ENCODE measurements at regions not wholly inside any gene's neighbourhood (a gene's known extent, or its start where the extent isn't known, plus 50 kb on each side); places are given as distances from the start of the nearest gene placed in this dataset.

DNA sequence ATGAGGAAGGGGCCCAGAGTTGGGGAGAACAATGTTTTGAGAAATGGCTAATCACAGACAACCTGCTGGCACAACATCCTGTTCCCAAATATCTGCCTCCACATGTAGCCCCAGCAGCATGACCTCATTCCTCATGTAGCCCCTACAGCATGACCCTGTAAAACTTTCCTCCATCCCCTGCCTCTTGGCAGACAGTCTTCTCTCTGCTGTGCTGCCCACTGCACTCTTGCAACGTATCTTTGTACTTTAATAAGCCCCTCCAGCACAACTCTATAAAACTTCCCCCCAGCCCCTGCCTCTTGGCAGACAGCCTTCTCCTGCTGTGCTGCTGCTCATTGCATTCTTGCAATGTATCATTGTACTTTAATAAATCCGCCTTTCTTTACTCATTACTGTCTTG, 278.8 kb downstream of the HDGFL1 start:
- Histone ChIP-seq H3K27ac (no peak overlapping the region), H3K36me3 (replicated peaks in 1 of 2; ENCODE audit: insufficient read depth in 1 of 2, low read depth in 2 of 2) (no peaks in the 10 kb centered on the region), H3K9me3 (no peaks in the 10 kb centered on the region), H3K4me3 (no peak overlapping the region), H3K27me3 (no peaks in the 10 kb centered on the region), H3K4me1 (no peaks in the 10 kb centered on the region)
- TF ChIP-seq, protein P1, sequence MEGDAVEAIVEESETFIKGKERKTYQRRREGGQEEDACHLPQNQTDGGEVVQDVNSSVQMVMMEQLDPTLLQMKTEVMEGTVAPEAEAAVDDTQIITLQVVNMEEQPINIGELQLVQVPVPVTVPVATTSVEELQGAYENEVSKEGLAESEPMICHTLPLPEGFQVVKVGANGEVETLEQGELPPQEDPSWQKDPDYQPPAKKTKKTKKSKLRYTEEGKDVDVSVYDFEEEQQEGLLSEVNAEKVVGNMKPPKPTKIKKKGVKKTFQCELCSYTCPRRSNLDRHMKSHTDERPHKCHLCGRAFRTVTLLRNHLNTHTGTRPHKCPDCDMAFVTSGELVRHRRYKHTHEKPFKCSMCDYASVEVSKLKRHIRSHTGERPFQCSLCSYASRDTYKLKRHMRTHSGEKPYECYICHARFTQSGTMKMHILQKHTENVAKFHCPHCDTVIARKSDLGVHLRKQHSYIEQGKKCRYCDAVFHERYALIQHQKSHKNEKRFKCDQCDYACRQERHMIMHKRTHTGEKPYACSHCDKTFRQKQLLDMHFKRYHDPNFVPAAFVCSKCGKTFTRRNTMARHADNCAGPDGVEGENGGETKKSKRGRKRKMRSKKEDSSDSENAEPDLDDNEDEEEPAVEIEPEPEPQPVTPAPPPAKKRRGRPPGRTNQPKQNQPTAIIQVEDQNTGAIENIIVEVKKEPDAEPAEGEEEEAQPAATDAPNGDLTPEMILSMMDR (IDR thresholded peaks at IDR 0.05): no peak
- no peak for TF ChIP-seq POLR2A (IDR thresholded peaks at IDR 0.05)
- no peak for ATAC-seq
- intact Hi-C loops (cut with DNase I): no loop called here
- WGBS, 2 donors: 51 to 66% methylated on average over 2 of the region's 2 CpGs
- no peak for DNase-seq

DNA sequence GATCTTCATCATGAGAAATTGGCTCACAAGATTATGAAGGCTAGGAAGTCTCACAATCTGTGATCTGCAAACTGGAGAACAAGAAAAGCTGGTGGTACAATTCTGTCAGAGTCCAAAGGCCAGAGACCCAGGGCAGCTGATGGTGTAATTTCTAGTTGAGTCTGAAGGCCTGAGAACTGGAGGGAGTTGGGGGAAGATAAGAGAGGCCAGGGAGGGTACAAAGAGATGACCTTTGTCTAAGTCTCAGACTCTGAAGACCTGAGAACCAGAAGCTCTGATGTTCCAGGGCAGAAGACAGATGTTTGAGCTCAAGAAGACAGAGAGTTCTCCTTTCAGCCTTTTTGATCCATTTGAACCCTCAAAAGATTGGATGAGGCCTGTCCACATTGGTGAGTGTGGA, 280.6 kb downstream of the HDGFL1 start:
- Histone ChIP-seq H3K27me3 (no peaks in the 10 kb centered on the region), H3K4me1 (no peaks in the 10 kb centered on the region), H3K27ac (no peak overlapping the region), H3K36me3 (replicated peaks in 1 of 2; ENCODE audit: insufficient read depth in 1 of 2, low read depth in 2 of 2) (no peaks in the 10 kb centered on the region), H3K4me3 (no peak overlapping the region), H3K9me3 (no peaks in the 10 kb centered on the region)
- intact Hi-C loops (cut with DNase I): no loop called here
- no peak for TF ChIP-seq POLR2A (IDR thresholded peaks at IDR 0.05)
- TF ChIP-seq, protein P1 (IDR thresholded peaks at IDR 0.05): no peak
- DNase-seq: no peak
- no peak for ATAC-seq

DNA sequence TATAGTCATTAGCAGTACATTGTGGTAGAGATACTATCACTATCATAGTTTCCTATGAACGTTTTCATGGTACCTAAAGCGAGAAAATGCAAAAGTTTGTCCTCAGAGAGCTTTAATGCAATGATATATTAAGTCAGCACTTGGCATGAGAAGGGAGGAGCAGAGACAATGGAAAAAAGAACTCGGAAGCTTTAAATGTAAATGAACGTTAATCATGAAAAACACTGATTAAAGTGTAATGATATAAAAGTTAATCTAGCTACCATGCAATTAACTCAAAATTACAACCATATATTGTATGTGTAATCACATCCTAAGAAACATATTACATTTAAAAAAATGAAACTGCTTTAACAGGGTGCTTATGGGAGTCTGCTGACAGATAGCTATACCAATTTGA, 282.7 kb downstream of the HDGFL1 start:
- TF ChIP-seq, protein P1 (IDR thresholded peaks at IDR 0.05): no peak
- TF ChIP-seq POLR2A (IDR thresholded peaks at IDR 0.05): no peak
- Histone ChIP-seq H3K4me1 (no peaks in the 10 kb centered on the region), H3K27ac (no peak overlapping the region), H3K27me3 (no peaks in the 10 kb centered on the region), H3K4me3 (no peak overlapping the region), H3K36me3 (replicated peaks in 1 of 2; ENCODE audit: insufficient read depth in 1 of 2, low read depth in 2 of 2) (no peaks in the 10 kb centered on the region), H3K9me3 (no peaks in the 10 kb centered on the region)
- DNase-seq (no peak), ATAC-seq (no peak)
- 52 to 61% methylated on average over 4 of the region's 4 CpGs for WGBS, 2 donors
- intact Hi-C loops (cut with DNase I): no loop called here

DNA sequence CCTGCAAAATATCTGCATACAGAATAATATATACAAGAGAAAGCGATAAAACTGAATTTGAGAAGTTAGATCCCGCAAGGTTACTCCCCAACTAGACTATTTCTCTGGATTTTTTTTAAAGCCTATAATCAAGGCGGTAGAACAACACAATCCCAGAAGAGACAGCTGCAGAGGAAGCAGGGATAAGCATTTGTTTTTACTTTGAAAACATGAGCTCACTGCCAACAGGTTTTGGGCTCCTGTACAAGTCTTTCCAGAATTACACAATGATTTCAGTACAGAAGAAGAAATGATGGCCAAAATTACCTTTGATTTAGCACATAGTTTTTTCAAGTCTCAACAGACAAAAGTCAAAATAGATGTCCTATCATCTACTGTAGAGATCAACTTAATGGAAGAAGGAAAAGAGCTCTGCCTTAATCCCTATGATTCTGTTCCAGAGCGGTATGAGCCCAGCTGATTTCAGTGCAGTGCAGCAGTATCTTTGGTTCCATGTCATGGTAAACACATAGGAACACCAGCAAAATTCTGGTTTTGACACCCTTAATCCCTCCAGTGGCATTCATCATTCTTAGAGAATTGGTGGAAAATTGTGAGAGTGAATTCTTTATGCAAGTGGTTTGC, 304.3 kb downstream of the HDGFL1 start:
- Histone ChIP-seq H3K27me3 (no peaks in the 10 kb centered on the region), H3K36me3 (replicated peaks in 1 of 2; ENCODE audit: insufficient read depth in 1 of 2, low read depth in 2 of 2) (no peaks in the 10 kb centered on the region), H3K27ac (no peak overlapping the region), H3K4me1 (no peaks in the 10 kb centered on the region), H3K9me3 (no peaks in the 10 kb centered on the region), H3K4me3 (no peak overlapping the region)
- DNase-seq: no peak
- intact Hi-C loops (cut with DNase I): no loop called here
- no peak for ATAC-seq
- TF ChIP-seq, protein P1 (IDR thresholded peaks at IDR 0.05): no peak
- 78 to 81% methylated on average over 4 of the region's 4 CpGs for WGBS, 2 donors

DNA sequence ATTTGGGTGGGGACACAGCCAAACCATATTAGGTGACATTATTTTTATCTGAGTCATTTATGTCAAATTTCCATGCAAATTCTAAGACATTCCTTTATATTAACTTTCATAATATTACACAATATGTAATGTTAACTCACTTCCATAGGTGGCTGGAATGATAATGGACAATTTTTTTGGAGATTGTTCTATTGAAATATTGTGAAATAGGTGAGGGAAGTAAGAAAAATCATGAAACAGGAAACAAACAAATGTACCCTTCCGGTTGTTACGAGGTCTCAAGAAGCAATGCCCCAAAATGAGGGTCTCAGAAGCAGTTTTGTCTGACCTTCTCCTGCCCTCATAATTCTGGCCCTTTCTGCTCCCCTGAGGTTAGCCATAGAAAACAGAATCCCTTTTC, 306.5 kb downstream of the HDGFL1 start:
- intact Hi-C loops (cut with DNase I): no loop called here
- no peak for ATAC-seq
- no peaks in the 10 kb centered on the region for H3K27me3 ChIP-seq
- no peak overlapping the region for H3K4me3 ChIP-seq
- 86 to 88% methylated on average over 2 of the region's 2 CpGs for WGBS, 2 donors
- H3K4me1 ChIP-seq: no peaks in the 10 kb centered on the region
- H3K36me3 ChIP-seq (replicated peaks in 1 of 2; ENCODE audit: insufficient read depth in 1 of 2, low read depth in 2 of 2): no peaks in the 10 kb centered on the region
- TF ChIP-seq, protein P1 (IDR thresholded peaks at IDR 0.05): no peak
- TF ChIP-seq POLR2A (IDR thresholded peaks at IDR 0.05): no peak
- no peak overlapping the region for H3K27ac ChIP-seq
- no peak for DNase-seq
- H3K9me3 ChIP-seq: no peaks in the 10 kb centered on the region
